GM21360 (cell line): ENCODE measurements at regions not wholly inside any gene's neighbourhood (a gene's known extent, or its start where the extent isn't known, plus 50 kb on each side); places are given as distances from the start of the nearest gene placed in this dataset.
"Not testable (repeated sequence)": the region's sequence is repeated elsewhere in the genome, so short reads cannot be mapped to it uniquely, and the experiment has no call there.

Source experiments
- ATAC-seq: cut with Tn5 transposase; IDR thresholded peaks from one replicate; pipeline ENCODE4 v1.9.1; 2021; ENCODE audit warnings: mild to moderate bottlenecking, moderate library complexity; ENCODE audit not compliant: unreplicated experiment

- no peak for ATAC-seq
These were observed 684.8 kb downstream of the QKI start for GRCh38 chr6:164099269-164099865.

GRCh38 chr6:164098857-164099267 is 684.3 kb downstream of the QKI start:
- ATAC-seq: no peak

GRCh38 chr6:164097551-164098398 is 683.3 kb downstream of the QKI start:
- no peak for ATAC-seq

GRCh38 chr6:164097056-164097455 is 682.5 kb downstream of the QKI start:
- ATAC-seq: no peak

- no peak for ATAC-seq
These were observed 680.5 kb downstream of the QKI start for GRCh38 chr6:164095056-164095455.

GRCh38 chr6:164087870-164088269 is 673.4 kb downstream of the QKI start:
- no peak for ATAC-seq

- no peak for ATAC-seq
These were observed 672.7 kb downstream of the QKI start for GRCh38 chr6:164087211-164087610.

- ATAC-seq: no peak
These were observed 671.8 kb downstream of the QKI start for GRCh38 chr6:164086076-164086887.

- no peak for ATAC-seq
These were observed 670.9 kb downstream of the QKI start for GRCh38 chr6:164085091-164086075.

GRCh38 chr6:164079275-164079600 is 664.7 kb downstream of the QKI start:
- no peak for ATAC-seq

GRCh38 chr6:164078532-164079274 is 664.2 kb downstream of the QKI start:
- no peak for ATAC-seq

- not testable (repeated sequence) for ATAC-seq
These were observed 662.5 kb downstream of the QKI start for GRCh38 chr6:164076818-164077532.

GRCh38 chr6:164075981-164076615 is 661.6 kb downstream of the QKI start:
- no peak for ATAC-seq

GRCh38 chr6:164072240-164072666 is 657.7 kb downstream of the QKI start:
- ATAC-seq: no peak

GRCh38 chr6:164069350-164069990 is 655.0 kb downstream of the QKI start:
- ATAC-seq: no peak

- no peak for ATAC-seq
These were observed 654.0 kb downstream of the QKI start for GRCh38 chr6:164068527-164068926.

GRCh38 chr6:164066766-164067165 is 652.2 kb downstream of the QKI start:
- ATAC-seq: no peak

- no peak for ATAC-seq
These were observed 651.8 kb downstream of the QKI start for GRCh38 chr6:164066335-164066734.
